ENCODE measurements at regions not wholly inside any gene's neighbourhood (a gene's known extent, or its start where the extent isn't known, plus 50 kb on each side); places are given as distances from the start of the nearest gene placed in this dataset.

DNA sequence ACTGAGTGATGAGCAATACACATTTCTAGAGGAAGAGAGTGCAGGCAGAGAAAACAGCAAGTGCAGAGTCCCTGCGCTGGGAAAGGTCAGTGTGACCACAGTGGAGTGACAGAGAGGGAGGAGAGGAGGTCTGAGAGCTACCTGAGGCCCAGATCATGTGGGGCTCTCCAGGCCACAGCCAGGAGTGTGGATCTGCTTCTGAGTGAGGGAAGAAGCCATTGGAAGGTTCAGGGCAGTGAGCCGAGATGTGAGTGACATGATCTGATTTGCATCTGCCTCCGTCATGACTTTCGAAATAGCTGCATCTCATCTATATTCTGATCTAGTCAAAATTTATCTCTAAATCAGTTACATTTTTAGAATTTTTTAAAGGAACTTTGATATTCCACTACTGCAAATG is 367.1 kb downstream of the PREX1 start:
- no peak overlapping the region for H2AFZ ChIP-seq (ENCODE audit: low read length)
- no peaks in the 10 kb centered on the region for H3K36me3 ChIP-seq (ENCODE audit: insufficient read depth, low read length)
- H3K4me1 ChIP-seq (ENCODE audit: insufficient read depth, low read length): peaks cover 12% of the 10 kb centered on the region
- no peak overlapping the region for H3K4me2 ChIP-seq (ENCODE audit: insufficient read depth, low read length)
- TF ChIP-seq, protein P1, sequence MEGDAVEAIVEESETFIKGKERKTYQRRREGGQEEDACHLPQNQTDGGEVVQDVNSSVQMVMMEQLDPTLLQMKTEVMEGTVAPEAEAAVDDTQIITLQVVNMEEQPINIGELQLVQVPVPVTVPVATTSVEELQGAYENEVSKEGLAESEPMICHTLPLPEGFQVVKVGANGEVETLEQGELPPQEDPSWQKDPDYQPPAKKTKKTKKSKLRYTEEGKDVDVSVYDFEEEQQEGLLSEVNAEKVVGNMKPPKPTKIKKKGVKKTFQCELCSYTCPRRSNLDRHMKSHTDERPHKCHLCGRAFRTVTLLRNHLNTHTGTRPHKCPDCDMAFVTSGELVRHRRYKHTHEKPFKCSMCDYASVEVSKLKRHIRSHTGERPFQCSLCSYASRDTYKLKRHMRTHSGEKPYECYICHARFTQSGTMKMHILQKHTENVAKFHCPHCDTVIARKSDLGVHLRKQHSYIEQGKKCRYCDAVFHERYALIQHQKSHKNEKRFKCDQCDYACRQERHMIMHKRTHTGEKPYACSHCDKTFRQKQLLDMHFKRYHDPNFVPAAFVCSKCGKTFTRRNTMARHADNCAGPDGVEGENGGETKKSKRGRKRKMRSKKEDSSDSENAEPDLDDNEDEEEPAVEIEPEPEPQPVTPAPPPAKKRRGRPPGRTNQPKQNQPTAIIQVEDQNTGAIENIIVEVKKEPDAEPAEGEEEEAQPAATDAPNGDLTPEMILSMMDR (IDR thresholded peaks at IDR 0.05; ENCODE audit: extremely low read depth, low read depth, low read length): no peak
- H3K27me3 ChIP-seq (ENCODE audit: insufficient read depth, low read length): no peaks in the 10 kb centered on the region
- no peaks in the 10 kb centered on the region for H3K9me3 ChIP-seq (ENCODE audit: low read depth, low read length)
- H3K79me2 ChIP-seq (ENCODE audit: insufficient read depth, low read length): no peaks in the 10 kb centered on the region
- no peak for DNase-seq (ENCODE audit: insufficient read length, low spot score, missing footprints)
- H3K27ac ChIP-seq (ENCODE audit: low read depth, low read length): no peak overlapping the region
- H4K20me1 ChIP-seq (ENCODE audit: insufficient read depth, low read length): no peaks in the 10 kb centered on the region
- no peak overlapping the region for H3K4me3 ChIP-seq (ENCODE audit: insufficient read depth, low read length)

DNA sequence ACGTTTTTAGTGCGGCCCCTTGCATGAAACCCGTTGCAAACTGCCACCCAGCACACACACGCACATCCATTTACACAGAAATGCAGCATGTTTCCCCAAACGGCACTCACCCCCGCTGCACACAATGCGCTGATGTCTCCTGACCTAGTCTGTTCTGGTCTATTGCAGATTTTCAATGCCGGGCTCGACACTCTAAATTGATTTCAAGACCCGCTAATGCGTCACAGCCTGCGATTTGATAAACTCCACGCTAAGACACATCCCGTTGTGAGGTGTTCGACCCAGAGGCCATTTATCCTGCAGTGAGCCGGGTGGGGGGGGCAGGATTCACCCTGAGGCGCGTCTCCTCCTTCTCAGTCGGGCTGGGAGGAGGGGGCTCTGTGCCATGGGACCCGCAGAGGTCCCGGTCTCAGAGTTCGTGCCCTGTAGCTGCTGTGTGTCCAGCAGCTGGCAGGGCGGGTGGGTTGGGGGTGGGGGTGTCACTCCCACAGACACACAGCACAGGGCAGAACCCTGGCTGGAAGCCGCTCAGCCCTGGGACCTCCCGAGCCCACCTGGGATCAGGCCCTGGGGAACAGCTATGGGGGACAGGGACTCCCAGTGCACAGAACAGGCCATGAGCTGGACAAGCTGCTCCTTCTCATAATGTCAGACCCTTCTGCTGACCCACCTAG is 367.9 kb downstream of the PREX1 start:
- Histone ChIP-seq H3K36me3 (ENCODE audit: insufficient read depth, low read length) (no peaks in the 10 kb centered on the region), H3K4me2 (ENCODE audit: insufficient read depth, low read length) (no peak overlapping the region), H3K9me3 (ENCODE audit: low read depth, low read length) (no peaks in the 10 kb centered on the region), H3K27me3 (ENCODE audit: insufficient read depth, low read length) (peaks cover 5% of the 10 kb centered on the region), H4K20me1 (ENCODE audit: insufficient read depth, low read length) (no peaks in the 10 kb centered on the region), H3K79me2 (ENCODE audit: insufficient read depth, low read length) (no peaks in the 10 kb centered on the region), H2AFZ (ENCODE audit: low read length) (no peak overlapping the region), H3K4me1 (ENCODE audit: insufficient read depth, low read length) (peaks cover 12% of the 10 kb centered on the region), H3K4me3 (ENCODE audit: insufficient read depth, low read length) (no peak overlapping the region), H3K27ac (ENCODE audit: low read depth, low read length) (no peak overlapping the region)
- TF ChIP-seq, protein P1 (IDR thresholded peaks at IDR 0.05; ENCODE audit: extremely low read depth, low read depth, low read length): no peak
- no peak for DNase-seq (ENCODE audit: insufficient read length, low spot score, missing footprints)

DNA sequence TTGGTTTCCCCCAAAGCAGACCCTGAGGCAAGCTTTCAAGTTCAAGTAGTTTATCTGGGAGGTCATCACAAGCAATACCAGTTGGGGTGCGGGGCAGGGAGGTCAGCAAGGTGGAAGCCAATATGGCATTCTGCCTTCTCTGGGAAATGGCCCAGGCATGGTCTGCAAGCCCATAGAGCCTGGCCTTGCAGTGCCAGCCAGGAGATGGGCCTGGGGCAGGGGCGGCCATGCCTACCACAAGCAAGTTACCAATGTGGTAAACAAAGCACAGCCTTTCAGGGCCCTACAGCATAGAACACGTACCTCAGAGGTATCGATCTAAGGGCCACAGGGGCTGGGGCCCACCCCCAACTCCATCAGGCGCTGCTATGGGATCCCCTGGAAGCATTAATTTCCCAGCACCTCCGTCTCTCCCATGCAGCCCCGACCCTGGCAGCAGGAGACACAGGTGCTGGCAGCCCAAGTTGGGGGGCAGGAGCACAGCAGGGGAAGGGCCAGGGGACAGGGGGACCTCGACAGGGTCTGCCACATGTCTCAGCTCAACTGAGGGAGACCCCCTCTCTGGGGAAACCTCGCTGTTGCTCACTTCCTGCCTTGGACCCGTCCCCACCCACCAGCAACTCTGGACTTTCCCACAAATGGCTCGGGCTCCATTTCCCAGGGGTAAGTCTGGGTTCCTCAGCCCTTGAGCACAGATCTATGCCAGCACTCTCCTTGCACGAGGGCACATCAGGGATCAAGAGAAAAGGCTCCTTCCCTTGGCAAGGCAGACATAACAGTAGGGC is 369.0 kb downstream of the PREX1 start:
- peaks cover 6% of the 10 kb centered on the region for H3K4me1 ChIP-seq (ENCODE audit: insufficient read depth, low read length)
- no peak overlapping the region for H2AFZ ChIP-seq (ENCODE audit: low read length)
- H3K27ac ChIP-seq (ENCODE audit: low read depth, low read length): no peak overlapping the region
- H3K27me3 ChIP-seq (ENCODE audit: insufficient read depth, low read length): peaks cover 6% of the 10 kb centered on the region
- TF ChIP-seq, protein P1 (IDR thresholded peaks at IDR 0.05; ENCODE audit: extremely low read depth, low read depth, low read length): no peak
- DNase-seq (ENCODE audit: insufficient read length, low spot score, missing footprints): no peak
- H3K36me3 ChIP-seq (ENCODE audit: insufficient read depth, low read length): no peaks in the 10 kb centered on the region
- H3K79me2 ChIP-seq (ENCODE audit: insufficient read depth, low read length): no peaks in the 10 kb centered on the region
- H4K20me1 ChIP-seq (ENCODE audit: insufficient read depth, low read length): no peaks in the 10 kb centered on the region
- no peak overlapping the region for H3K4me2 ChIP-seq (ENCODE audit: insufficient read depth, low read length)
- H3K9me3 ChIP-seq (ENCODE audit: low read depth, low read length): no peaks in the 10 kb centered on the region
- H3K4me3 ChIP-seq (ENCODE audit: insufficient read depth, low read length): no peak overlapping the region

DNA sequence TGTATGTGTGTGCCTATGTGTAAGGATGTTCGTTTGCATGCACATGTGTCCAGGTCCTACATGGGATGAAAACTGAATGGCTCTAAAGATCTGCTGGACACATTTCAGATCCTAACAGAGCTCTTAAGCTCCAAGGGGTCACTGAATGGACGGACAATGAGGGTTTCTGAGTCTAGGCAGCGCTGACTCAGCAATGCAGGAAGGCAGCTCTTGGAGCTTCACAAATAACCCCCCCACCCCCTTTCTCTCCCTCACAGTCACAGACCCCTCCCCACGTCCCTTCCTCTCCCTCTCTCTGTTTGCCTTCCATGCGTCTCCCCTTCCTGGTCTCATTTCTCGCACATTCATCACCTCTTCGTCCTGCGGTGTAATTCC is 369.8 kb downstream of the PREX1 start:
- Histone ChIP-seq H3K9me3 (ENCODE audit: low read depth, low read length) (no peaks in the 10 kb centered on the region), H3K27ac (ENCODE audit: low read depth, low read length) (no peak overlapping the region), H3K4me1 (ENCODE audit: insufficient read depth, low read length) (no peaks in the 10 kb centered on the region), H3K36me3 (ENCODE audit: insufficient read depth, low read length) (no peaks in the 10 kb centered on the region), H3K79me2 (ENCODE audit: insufficient read depth, low read length) (no peaks in the 10 kb centered on the region), H2AFZ (ENCODE audit: low read length) (no peak overlapping the region), H3K27me3 (ENCODE audit: insufficient read depth, low read length) (peaks cover 7% of the 10 kb centered on the region), H3K4me2 (ENCODE audit: insufficient read depth, low read length) (no peak overlapping the region), H3K4me3 (ENCODE audit: insufficient read depth, low read length) (no peak overlapping the region), H4K20me1 (ENCODE audit: insufficient read depth, low read length) (no peaks in the 10 kb centered on the region)
- no peak for DNase-seq (ENCODE audit: insufficient read length, low spot score, missing footprints)
- TF ChIP-seq, protein P1 (IDR thresholded peaks at IDR 0.05; ENCODE audit: extremely low read depth, low read depth, low read length): no peak

Measured in osteoblast (primary cell).